IMR-90 (cell line): ENCODE measurements at regions not wholly inside any gene's neighbourhood (a gene's known extent, or its start where the extent isn't known, plus 50 kb on each side); places are given as distances from the start of the nearest gene placed in this dataset.

Experiments used
- BHLHE40 ChIP-seq: fragments of 150-350 bp; IDR thresholded peaks from 2 replicates; pipeline ENCODE4 v1.6.1; 2016; ENCODE audit warnings: mild to moderate bottlenecking, low read depth, low read length
- CEBPB ChIP-seq: IDR thresholded peaks from 2 replicates; pipeline ENCODE4 v1.6.1; 2012; ENCODE audit warnings: low read depth, low read length, improper control_type of control experiment
- FOS ChIP-seq: fragments of 150-350 bp; IDR thresholded peaks from 2 replicates; pipeline ENCODE4 v1.6.1; 2016; ENCODE audit warnings: low read depth, low read length
- MAFK ChIP-seq: IDR thresholded peaks from 2 replicates; pipeline ENCODE4 v1.6.1; 2012; ENCODE audit warnings: low read depth, low read length, improper control_type of control experiment
- MXI1 ChIP-seq: IDR thresholded peaks from 2 replicates; pipeline ENCODE4 v1.6.1; 2012; ENCODE audit warnings: low read depth, mild to moderate bottlenecking, low read length, moderate library complexity, borderline replicate concordance
- NFE2L2 ChIP-seq: fragments of 150-350 bp; IDR thresholded peaks from 2 replicates; pipeline ENCODE4 v1.6.1; 2016; ENCODE audit warnings: low read depth, mild to moderate bottlenecking, low read length
- POLR2A ChIP-seq: IDR thresholded peaks from 2 replicates; pipeline ENCODE4 v1.6.1; 2012; ENCODE audit warnings: mild to moderate bottlenecking, low read depth, low read length
- RAD21 ChIP-seq: IDR thresholded peaks from 2 replicates; pipeline ENCODE4 v1.6.1; 2012; ENCODE audit warnings: low read length, improper control_type of control experiment
- RCOR1 ChIP-seq: IDR thresholded peaks from 2 replicates; pipeline ENCODE4 v1.6.1; 2012; ENCODE audit warnings: mild to moderate bottlenecking, low read length, improper control_type of control experiment; ENCODE audit not compliant: insufficient replicate concordance
- SMC3 ChIP-seq: fragments of 150-350 bp; IDR thresholded peaks from 2 replicates; pipeline ENCODE4 v1.6.1; 2016; ENCODE audit warnings: low read depth, mild to moderate bottlenecking, antibody characterized with exemption, low read length, moderate library complexity
- TF ChIP-seq, protein P1 (sequence below): conservative IDR thresholded peaks from 2 replicates; pipeline ENCODE4 v1.5.1; 2012; ENCODE audit warnings: mild to moderate bottlenecking, low read depth, low read length, improper control_type of control experiment
- TF ChIP-seq, protein P2 (sequence below): fragments of 150-350 bp; IDR thresholded peaks from 2 replicates; pipeline ENCODE4 v1.6.1; 2017; ENCODE audit warnings: mild to moderate bottlenecking, antibody characterized with exemption, low read length, low read depth

DNA sequence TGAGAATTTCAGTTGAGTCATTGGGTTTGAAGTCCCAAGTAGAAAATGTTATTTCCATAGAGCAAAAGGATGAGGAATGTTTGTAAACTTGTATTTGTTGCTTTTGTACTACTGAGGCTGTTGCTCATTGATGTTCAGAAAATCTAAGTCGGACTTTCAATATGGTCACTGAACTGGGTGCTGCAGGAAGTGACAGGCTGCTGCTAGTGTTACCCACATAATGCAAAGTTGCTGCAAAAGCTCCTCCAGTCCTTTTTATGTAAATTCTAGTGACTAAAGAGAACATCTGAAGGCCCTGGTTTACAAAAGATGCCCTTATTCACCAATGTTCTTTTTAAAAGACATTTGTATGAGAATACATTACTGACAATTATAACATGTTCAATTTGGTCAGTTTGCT lies 131.1 kb upstream of the FAM98A start:
- TF ChIP-seq, protein P1, sequence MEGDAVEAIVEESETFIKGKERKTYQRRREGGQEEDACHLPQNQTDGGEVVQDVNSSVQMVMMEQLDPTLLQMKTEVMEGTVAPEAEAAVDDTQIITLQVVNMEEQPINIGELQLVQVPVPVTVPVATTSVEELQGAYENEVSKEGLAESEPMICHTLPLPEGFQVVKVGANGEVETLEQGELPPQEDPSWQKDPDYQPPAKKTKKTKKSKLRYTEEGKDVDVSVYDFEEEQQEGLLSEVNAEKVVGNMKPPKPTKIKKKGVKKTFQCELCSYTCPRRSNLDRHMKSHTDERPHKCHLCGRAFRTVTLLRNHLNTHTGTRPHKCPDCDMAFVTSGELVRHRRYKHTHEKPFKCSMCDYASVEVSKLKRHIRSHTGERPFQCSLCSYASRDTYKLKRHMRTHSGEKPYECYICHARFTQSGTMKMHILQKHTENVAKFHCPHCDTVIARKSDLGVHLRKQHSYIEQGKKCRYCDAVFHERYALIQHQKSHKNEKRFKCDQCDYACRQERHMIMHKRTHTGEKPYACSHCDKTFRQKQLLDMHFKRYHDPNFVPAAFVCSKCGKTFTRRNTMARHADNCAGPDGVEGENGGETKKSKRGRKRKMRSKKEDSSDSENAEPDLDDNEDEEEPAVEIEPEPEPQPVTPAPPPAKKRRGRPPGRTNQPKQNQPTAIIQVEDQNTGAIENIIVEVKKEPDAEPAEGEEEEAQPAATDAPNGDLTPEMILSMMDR = no peak
- TF ChIP-seq NFE2L2 (no peak), SMC3 (no peak), FOS (no peak), POLR2A (no peak), MXI1 (no peak), CEBPB (no peak), MAFK (no peak), BHLHE40 (no peak), RAD21 (no peak), RCOR1 (no peak)
- TF ChIP-seq, protein P2, sequence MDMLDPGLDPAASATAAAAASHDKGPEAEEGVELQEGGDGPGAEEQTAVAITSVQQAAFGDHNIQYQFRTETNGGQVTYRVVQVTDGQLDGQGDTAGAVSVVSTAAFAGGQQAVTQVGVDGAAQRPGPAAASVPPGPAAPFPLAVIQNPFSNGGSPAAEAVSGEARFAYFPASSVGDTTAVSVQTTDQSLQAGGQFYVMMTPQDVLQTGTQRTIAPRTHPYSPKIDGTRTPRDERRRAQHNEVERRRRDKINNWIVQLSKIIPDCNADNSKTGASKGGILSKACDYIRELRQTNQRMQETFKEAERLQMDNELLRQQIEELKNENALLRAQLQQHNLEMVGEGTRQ = no peak
